AG08396 (cell line): ENCODE measurements at regions not wholly inside any gene's neighbourhood (a gene's known extent, or its start where the extent isn't known, plus 50 kb on each side); places are given as distances from the start of the nearest gene placed in this dataset.

Experiments
- DNase-seq: peaks from one replicate; pipeline ENCODE4 v3.0.0; 2012; ENCODE audit warnings: low spot score, mixed read lengths

- peak; percentile 83 for DNase-seq
Observed at GRCh38 chr9:3732077-3733038, 206.6 kb upstream of the RFX3 start.

GRCh38 chr9:3730511-3730922 lies 204.7 kb upstream of the RFX3 start:
- no peak for DNase-seq

DNA sequence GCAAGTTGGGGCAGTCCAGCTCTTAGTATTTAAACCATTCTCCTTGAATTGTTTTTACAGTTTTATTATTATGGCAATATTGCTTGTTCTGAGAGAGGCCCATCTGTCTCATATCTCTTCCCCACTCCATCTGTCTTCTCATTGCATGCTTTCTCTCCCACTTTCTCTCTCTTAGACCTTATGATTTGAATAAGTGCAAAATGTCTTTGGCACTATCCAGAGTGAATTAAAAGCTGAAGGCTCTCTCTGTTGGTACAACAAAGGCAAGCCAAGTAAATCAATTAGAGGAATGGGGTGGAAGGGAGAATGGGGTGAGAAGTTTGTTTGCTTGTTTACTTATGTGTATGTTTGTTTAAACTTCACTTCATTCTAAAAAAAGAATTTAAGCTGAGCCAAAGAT lies 195.3 kb upstream of the RFX3 start:
- no peak for DNase-seq

DNA sequence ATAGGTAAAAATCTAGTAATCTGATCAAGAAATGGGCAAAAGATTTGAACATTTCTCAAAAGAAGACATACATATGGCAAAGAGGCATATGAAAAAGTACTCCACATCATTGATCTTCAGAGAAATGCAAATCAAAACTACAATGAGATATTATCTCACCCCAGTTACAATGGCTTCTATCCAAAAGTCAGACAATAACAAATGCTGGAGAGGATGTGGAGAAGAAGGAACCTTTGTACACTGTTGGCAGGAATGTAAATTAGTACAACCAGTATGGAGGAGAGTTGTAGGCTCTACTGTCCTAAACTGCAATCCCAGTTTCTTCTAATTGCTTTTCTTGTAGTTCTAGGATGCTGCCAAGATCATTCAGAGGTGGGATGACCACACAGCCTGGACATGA lies 193.5 kb upstream of the RFX3 start:
- no peak for DNase-seq

DNA sequence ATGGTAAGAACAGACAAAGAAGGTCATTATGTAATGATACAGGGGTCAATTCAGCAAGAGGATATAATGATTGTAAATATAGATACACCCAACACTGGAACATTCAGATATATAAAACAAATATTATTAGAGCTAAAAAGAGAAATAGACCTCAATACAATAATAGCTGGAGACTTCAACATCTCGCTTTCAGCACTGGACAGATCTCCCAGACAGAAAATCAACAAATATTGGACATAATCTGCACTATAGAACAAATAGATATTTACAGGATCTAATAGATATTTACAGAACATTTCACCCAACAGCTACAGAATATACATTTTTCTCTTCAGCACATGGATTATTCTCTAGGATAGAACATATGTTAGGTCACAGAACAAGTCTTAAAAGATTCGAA lies 190.6 kb upstream of the RFX3 start:
- DNase-seq, result no peak

DNA sequence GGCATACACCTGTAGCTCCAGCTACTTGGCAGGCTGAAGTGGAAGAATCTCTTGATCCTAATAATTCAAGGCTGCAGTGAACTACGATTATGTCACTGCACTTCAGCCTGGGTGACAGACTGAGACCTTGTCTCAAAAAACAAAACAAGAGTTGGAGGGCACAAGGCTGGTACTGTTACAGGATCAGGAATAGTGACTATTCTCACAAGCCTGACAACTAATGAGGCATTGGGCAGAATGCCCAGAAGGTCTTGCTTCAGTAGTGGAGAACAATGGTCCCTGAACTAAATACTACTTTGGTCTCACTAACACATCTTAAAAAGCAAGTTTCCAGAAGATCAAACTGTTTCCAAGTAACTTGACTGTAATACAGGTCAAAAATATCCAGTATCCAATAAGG lies 182.9 kb upstream of the RFX3 start:
- no peak for DNase-seq

DNA sequence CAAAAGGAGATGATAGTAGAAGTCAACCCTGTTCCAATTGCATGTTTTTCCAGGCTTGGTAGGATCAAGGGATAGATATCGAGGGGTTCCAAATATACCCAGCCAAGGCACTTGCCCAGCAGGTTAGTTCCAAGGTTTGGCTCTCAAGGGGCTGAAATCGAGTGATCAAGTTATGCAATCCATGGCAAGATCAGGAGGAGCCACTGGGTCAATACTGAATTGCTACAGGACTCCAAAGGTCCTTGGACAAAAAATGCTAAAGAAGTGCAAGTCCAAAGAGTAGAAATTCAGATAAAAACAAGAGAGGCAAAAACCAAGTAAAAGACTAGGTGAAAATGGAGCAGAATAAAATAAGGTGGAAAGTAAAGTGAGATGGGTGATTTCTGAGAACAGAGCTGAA lies 179.1 kb upstream of the RFX3 start:
- no peak for DNase-seq

- no peak for DNase-seq
Observed at GRCh38 chr9:3700772-3701171, 175.0 kb upstream of the RFX3 start.

DNA sequence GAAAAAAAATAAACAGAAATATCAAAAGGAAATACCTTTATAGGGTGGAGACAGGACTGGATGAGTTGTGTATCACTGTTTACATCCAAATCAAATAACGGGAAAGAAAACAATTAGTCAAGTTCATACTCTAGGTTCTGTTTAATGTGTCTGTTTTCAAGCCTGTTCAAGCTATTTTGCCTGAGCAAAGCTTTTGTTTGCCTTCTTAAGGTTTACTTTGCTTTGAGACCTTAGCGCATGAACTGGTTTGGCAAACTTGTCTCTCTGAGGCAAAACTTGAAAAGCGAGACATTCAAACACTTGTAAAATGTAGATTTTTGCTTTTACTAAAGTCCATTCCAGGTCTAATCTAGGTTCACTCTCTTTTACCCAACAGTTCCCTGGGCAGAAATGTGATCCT lies 174.1 kb upstream of the RFX3 start:
- no peak for DNase-seq

DNA sequence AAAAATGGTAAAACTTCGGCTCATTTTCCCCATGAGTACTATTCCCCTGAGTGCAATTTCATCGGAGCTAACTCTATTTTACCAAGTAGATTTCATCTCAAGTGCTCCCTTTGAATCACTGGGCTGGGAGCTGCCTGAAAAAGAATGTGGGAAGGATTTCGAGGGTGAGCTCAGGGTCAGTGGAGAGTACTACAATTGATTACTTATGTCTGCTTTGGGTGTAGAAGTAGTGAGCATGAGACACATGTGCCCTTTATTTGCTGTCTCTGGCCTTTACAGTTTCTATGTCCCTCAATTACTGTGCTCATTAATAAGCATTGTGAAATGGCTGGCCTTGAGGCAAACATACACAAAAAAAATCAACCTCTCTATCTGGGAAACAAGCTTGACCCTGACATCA lies 172.7 kb upstream of the RFX3 start:
- DNase-seq, result no peak

GRCh38 chr9:3698076-3698475 lies 172.3 kb upstream of the RFX3 start:
- no peak for DNase-seq

- no peak for DNase-seq
Observed at GRCh38 chr9:3696368-3696767, 170.6 kb upstream of the RFX3 start.

GRCh38 chr9:3692606-3693005 lies 166.8 kb upstream of the RFX3 start:
- DNase-seq, result no peak

DNA sequence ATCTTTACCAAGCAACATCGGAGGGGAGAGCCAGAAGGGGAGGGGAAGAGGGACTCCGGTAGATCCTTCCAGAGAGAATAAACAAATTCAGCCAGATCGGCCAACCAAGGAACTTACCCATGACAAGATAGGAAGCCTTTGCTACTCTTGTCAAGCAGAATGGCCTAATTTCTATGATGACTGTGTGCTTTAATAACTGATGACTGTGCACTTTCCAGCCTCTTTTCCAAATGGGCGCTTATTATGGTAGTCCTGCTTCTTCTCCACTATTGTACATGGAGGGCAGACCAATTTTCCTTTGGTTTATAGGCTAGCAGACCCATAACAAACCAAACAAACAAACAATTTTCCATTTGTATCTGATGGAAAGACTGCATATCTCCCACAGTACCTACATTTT lies 163.8 kb upstream of the RFX3 start:
- no peak for DNase-seq

- DNase-seq, result no peak
Observed at GRCh38 chr9:3687145-3687544, 161.3 kb upstream of the RFX3 start.

- DNase-seq, result no peak
Observed at GRCh38 chr9:3682186-3682585, 156.4 kb upstream of the RFX3 start.

DNA sequence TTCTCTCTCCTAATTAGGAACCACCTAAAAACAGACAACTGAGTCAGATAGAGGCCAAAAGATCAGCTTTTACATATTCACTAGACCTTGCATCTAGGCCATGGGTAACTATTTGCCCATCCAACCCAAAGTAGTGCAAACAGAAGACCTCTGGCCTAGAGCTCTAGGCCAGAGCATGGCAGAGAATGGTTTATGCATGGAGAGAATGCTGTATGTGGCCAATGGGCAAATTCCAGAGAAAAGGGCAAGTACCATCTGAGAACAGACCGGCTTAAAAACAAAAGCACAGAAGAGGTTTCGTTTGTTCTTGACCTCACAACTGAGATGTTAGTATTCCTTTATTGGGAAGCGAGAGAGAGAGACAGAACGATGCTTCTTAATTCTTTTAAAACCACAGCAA lies 151.7 kb upstream of the RFX3 start:
- DNase-seq, result no peak

- DNase-seq, result no peak
Observed at GRCh38 chr9:3676766-3677165, 151.0 kb upstream of the RFX3 start.

- no peak for DNase-seq
Observed at GRCh38 chr9:3675946-3676345, 150.1 kb upstream of the RFX3 start.

DNA sequence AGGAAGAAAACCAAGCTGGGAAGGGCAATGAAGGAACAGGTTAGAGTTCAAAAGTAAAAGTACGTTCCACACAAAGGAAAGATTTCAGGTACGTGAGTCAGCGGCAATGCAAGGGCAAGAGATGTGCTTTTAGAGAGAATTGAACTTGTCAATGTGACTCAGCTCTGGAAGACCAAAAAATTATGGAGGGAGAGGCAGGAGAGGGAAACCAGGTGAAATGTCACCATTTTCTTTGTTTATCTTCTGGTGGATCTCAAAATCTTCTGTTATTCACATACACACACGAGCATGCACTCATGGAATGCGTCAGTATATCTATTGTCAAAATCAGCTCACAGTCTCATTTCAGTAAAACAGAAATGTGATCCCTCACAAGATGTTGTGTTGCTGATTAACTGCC lies 148.8 kb upstream of the RFX3 start:
- DNase-seq, result no peak

DNA sequence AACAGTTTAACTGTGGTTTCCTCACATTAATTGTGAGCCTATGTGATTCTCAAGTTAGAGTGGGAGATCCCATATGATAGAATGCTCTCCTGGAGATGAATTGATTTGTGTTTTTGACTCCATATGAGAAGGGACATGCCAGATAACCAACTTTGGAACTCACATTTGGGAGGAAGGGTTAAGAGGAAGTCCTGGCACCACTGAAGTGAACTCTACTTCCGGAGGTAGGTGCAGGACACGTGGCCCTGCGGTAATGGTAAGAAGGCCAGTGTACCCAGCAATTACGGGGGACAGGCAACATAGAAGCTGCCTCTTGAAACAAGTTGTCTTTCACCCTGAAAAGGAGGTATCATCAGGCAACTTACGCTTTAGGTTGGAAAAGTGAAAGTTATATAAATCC lies 146.6 kb upstream of the RFX3 start:
- DNase-seq, result no peak

DNA sequence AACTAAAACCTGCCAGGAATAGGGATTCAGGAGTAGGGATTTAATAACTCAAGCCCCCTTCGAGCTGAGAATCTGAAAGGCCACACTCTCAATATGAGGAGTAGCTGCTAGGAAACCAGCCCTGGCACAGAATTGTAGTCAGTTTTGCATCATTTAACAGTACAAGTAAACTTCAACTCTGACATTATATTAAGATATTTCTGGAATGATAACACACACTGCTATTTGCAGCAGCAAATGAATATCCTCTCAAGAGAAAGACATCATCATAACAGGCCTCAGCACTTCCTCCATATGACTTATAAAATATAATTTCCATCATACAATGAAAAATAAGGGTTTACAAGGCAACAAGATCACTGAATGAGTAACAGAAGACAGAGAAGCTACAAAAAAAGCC lies 138.2 kb upstream of the RFX3 start:
- DNase-seq, result peak; percentile 26

GRCh38 chr9:3662671-3663070 lies 136.9 kb upstream of the RFX3 start:
- DNase-seq, result peak; percentile 26

DNA sequence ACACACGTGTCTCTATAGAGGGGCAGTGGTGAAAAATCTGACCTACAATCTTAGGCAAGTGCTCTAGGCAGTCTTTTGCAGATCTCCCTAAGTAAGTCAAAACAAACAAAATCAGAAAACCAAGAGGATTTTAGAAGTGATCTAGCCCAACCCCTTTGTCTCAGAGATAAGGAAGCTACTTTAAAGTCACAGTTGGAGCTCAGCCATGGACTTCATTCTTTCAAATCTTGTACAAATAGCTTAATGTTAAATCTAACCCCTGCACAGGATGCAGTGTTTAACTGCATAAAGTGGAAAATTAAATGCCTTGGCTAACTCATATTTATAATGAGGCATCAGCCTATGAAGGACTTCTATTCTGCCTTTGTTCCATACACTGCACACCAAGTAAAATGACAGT lies 135.1 kb upstream of the RFX3 start:
- no peak for DNase-seq
